Right lobe of liver (tissue), 4 donors: ENCODE measurements at regions not wholly inside any gene's neighbourhood (a gene's known extent, or its start where the extent isn't known, plus 50 kb on each side); places are given as distances from the start of the nearest gene placed in this dataset.

Experiments
- CTCF ChIP-seq, 4 donors: fragments of 200-600 bp in 3 of 4; fragments of 450-650 bp in 1 of 4; IDR thresholded peaks; one replicate each; pipeline versions ENCODE4 v1.5.1 to v1.8.0; 2016 to 2022; ENCODE audit warnings: antibody characterized with exemption in 4 of 4, mild to moderate bottlenecking in 2 of 4
- POLR2A ChIP-seq: fragments of 450-650 bp; IDR thresholded peaks from one replicate; pipeline ENCODE4 v1.6.1; 2017; ENCODE audit warnings: antibody characterized with exemption, mild to moderate bottlenecking
- donor health status: DM: no; HTN: no; CAD: no.
- donor health status: DM: no; HTN: no; CAD: no.
- donor health status: DM: no; HTN: yes; CAD: no.

- TF ChIP-seq CTCF (IDR thresholded peaks at IDR 0.05) (no peak), POLR2A (no peak)
Measured at GRCh38 chr1:106393046-106393445, 663.4 kb upstream of the PRMT6 start.
